ENCODE measurements at regions not wholly inside any gene's neighbourhood (a gene's known extent, or its start where the extent isn't known, plus 50 kb on each side); places are given as distances from the start of the nearest gene placed in this dataset.

DNA sequence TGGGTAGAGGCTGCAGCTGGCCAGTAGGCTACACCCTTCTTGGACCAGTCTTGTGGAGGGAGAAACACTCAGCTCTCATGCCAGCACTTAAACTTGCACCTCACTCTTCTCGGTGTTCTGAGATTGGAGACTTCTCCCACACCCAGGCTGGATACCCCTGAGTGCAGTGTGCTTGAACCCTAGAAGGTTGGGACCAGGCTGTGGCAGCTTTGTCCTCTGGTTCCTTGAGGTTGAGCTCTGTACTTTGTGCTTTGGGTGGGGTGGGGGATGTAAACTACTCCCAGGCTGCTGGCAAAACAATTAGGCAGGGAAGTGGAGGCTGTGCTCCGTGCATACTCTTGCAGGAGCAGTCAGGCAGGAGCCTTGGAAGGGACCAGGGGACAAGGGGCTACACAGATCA lies 143.6 kb upstream of the GNPDA2 start:
- TF ChIP-seq, protein P1, sequence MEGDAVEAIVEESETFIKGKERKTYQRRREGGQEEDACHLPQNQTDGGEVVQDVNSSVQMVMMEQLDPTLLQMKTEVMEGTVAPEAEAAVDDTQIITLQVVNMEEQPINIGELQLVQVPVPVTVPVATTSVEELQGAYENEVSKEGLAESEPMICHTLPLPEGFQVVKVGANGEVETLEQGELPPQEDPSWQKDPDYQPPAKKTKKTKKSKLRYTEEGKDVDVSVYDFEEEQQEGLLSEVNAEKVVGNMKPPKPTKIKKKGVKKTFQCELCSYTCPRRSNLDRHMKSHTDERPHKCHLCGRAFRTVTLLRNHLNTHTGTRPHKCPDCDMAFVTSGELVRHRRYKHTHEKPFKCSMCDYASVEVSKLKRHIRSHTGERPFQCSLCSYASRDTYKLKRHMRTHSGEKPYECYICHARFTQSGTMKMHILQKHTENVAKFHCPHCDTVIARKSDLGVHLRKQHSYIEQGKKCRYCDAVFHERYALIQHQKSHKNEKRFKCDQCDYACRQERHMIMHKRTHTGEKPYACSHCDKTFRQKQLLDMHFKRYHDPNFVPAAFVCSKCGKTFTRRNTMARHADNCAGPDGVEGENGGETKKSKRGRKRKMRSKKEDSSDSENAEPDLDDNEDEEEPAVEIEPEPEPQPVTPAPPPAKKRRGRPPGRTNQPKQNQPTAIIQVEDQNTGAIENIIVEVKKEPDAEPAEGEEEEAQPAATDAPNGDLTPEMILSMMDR (IDR thresholded peaks at IDR 0.05) = no peak
- TF ChIP-seq POLR2A (IDR thresholded peaks at IDR 0.05) = no peak

All from right lobe of liver (tissue), 4 donors.